NCI-H1092 (cell line): ENCODE measurements at regions not wholly inside any gene's neighbourhood (a gene's known extent, or its start where the extent isn't known, plus 50 kb on each side); places are given as distances from the start of the nearest gene placed in this dataset.
"Not testable (repeated sequence)": the region's sequence is repeated elsewhere in the genome, so short reads cannot be mapped to it uniquely, and the experiment has no call there.

Experiments used
- DNase-seq: peaks from one replicate; lab custom pipeline; 2025; lab: John Stamatoyannopoulos, UW

DNA sequence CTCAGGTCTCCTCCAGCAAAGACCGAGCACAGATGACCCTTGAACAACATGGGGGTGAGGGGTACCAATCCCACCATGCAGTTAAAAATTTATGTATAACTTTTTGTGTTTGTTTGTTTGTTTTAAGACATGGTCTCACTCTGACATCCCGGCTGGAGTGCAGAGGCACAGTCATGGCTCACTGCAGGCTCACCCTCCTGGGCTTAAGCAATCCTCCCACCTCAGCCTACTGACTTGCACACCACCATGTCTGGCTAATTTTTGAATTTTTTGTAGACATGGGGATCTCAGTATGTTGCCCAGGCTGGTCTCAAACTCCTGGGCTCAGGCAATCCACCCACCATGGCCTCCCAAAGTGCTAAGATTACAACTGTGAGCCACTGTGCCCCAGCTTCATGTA lies 231.0 kb upstream of the PIK3R1 start:
- no peak for DNase-seq

- no peak for DNase-seq
These were observed 232.1 kb upstream of the PIK3R1 start for GRCh38 chr5:67983251-67984110.

GRCh38 chr5:67982160-67982559 lies 233.4 kb upstream of the PIK3R1 start:
- not testable (repeated sequence) for DNase-seq

DNA sequence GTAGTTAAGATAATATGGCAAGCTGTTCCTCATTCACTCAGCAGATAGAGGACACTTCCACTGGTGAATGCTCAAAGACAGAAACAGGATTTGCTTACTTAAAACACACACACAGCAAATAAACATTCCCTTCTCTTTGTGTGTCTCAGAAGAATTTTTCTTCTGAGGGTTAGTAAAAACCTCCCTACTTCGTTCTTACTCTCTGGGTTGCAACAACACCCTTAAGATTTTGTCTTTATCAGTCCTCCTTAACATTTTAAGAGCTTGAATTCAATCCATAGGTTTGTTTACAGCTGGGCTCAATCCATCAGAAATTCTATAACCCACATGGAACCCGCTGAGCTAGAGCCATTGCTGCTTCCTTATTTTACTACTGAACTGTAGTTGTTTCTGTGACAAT lies 237.4 kb upstream of the PIK3R1 start:
- DNase-seq = no peak

DNA sequence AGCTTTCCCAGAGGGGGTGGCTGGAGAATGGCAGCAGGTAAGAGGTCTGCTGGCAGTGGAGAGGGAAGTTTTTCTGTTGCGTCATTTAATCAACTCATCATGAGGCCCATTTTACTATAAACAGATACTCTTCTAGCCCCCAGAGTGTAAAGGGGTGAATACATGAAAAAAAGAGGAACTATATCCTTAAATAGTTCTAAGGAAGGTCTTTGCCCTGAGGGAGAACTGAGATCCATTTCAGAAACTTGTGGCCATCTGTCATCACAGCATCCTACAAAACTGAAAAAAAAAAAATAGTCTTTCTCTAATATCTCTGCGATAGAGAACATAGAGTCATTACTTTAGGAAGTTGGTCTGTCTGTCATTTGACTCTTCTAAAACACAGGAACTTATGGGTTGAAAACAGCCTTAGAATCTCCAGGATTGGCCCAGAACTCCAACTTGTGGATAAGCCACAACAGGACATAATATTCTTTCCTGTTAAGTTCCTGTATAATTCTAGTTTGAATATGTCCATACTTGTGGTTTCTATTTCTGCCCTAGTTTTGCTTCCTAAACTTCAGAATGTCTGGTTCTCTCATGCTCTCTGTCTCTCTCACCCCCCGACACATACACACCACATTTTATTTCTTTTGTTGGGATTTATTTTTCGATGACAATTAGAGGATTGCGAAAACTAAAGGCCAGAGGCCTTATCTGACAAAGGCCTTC lies 238.5 kb upstream of the PIK3R1 start:
- no peak for DNase-seq

DNA sequence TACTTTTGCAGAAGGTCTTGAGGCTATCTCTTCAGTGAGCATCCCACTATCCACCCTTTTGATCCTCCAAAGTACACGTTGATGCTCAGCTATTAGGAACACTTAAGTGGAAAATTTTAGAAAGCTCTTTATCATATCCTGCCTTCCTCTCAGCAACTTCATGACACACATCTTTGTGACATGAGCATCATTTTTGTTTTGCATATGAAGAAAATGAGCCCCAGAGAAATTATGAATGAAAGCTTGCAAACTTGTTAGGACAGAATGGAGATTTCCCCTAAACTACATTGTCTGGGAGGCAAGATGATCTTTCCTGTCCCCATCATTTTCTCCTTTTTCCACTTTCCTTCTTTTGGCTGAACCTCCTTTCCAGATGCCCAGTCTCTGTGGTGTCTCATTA lies 239.4 kb upstream of the PIK3R1 start:
- DNase-seq = no peak

DNA sequence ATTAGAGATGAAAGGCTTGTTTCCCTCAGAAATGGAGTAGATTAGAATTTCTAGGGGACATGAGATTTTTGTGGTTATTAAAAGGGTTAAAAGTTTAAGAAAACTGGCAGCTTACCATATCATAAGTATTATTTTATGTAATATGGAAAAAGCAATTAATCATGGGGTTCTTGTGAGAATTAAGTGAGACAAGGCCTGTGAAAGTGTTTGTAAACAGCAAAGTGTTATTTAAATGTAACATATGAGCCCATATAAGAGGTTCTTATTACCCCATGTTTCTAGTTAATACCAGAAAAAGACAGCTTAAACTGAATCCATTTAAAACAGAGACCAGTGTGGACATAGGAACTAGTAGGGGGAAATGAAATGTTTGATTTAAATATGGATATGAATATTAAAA lies 241.1 kb upstream of the PIK3R1 start:
- DNase-seq = no peak

DNA sequence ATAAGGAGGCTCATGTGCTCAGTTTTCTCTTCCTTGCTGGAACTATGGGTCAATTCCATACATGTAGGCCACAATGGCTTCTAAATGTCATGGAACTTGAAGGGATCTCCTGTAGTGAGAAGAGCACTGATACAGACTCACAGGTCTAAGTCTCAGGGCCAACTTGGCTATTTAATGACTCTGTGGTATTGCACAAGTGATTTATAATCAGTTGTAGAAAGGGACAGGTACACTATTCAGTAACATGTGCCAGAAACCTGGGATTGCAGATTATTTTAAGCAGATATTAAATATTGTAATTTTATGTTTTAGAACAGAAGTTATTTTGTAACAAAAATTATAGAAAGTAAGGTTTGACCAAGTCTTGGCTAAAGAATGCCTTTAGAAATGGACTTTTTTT lies 241.5 kb upstream of the PIK3R1 start:
- no peak for DNase-seq

- no peak for DNase-seq
These were observed 243.4 kb upstream of the PIK3R1 start for GRCh38 chr5:67971971-67972821.

GRCh38 chr5:67971223-67971830 lies 244.2 kb upstream of the PIK3R1 start:
- no peak for DNase-seq

GRCh38 chr5:67969631-67970030 lies 245.9 kb upstream of the PIK3R1 start:
- DNase-seq = no peak

DNA sequence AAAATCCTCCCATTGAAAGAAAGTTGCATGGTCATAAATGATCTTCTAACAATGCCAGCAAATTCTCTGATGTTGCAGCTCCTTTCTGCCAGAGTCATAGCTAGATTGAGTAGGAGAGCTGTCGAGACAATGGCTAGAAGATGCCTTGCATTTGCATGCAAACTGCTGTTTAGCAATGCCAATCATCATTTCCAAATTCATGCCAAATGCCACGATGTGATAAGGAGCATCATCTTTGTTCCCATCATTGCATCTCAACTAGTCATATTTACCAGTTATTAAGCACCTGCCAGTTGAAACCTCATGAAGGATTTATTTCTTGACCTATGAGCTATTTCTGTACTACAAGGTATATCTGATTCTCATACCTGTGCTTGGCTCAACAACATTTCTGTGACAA lies 246.4 kb upstream of the PIK3R1 start:
- DNase-seq = no peak

DNA sequence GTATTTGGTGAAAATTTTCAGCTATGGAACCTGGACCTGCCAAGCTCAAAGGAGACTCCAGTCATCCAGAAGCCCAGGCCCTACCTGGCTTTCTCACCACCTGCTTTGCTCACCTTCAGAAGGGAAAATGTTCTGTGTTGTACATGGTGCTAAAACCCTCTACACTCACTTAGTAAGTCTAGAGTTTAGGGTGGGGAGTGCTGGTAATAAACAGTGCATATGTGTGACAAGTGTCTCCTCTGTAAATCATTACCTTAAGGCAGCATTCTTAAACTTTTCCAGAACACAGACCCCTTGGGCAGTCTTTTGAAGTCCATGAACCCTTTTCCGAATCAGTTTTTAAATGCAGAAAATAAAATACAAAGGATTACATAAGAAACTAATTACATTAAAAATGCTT lies 248.8 kb upstream of the PIK3R1 start:
- DNase-seq = no peak

- no peak for DNase-seq
These were observed 250.9 kb upstream of the PIK3R1 start for GRCh38 chr5:67964619-67965018.

- no peak for DNase-seq
These were observed 251.6 kb upstream of the PIK3R1 start for GRCh38 chr5:67963789-67964519.

DNA sequence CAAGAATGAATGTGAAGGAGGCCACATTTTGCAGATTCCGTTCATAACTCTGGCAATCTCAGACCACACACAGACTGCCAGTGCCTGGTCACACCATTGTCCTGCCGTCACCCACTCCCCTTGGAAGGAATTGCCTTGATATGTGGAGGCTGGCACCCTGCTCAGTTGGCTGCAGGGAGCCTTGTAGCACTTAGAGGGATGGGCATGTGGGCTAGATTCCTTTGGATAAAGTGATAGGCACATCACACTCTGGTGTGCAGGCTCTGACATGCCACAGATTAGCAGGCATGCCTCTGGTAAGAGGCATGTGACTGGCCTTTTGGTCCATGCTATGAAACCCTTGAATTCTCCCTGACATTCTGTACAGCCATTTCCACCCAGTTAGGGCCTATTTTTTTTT lies 254.6 kb upstream of the PIK3R1 start:
- no peak for DNase-seq

GRCh38 chr5:67957374-67957773 lies 258.2 kb upstream of the PIK3R1 start:
- DNase-seq = no peak

DNA sequence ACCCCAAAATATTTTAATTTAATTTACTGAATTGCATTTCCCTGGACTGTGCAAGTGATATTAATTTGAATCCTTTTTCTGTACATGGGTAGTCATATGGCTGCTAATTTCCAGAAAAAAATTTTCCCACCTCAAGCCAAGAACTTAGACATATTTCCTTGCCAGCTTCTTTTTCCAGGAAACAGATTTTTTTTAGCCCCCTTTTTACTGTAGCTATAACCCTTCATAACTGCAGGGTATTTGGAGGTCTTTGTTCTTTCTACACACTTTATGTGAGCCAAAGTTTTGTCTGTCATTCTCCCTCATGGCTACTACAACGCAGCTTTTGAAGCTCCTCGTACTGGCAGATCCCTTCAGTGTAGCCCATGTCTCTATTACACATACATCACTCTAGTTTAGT lies 261.2 kb upstream of the PIK3R1 start:
- no peak for DNase-seq

- DNase-seq = no peak
These were observed 273.1 kb upstream of the PIK3R1 start for GRCh38 chr5:67942421-67942820.

DNA sequence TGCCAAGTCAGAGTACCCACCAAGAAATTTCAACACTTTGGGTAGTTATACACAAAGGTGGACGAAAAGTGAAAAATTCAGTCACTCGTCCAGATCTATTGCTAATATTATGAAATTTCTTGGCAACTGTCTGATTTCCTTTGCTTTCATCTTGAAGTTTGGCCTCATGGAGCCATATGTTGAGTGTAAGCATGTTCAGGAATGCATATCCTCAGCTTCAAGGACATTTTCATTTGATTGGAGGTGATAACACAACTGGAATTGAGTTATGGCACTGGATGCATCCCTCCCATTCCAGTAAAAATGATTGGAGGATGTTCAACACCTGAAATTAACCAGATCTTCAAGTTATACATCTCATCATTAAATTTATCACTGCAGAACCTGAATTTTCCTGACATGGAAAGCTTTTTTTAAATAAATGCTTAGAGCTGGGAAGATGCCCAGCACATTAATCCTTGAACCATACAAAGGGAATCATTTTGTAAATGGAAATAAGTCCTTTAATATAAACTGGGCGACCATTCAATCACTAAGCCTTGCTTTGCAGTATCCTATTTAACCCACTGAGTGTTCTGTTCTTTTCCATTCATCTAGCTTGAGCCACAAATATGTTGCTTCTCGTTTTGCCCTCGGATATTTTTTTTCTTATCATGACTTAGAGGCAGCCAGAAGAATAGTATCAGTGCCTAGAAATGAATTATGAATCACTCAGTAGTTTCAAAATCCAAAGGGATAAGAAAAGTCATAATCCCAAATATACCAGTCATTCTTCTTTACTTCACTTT lies 273.7 kb upstream of the PIK3R1 start:
- DNase-seq = no peak
